ENCODE measurements at regions not wholly inside any gene's neighbourhood (a gene's known extent, or its start where the extent isn't known, plus 50 kb on each side); places are given as distances from the start of the nearest gene placed in this dataset.

- TF ChIP-seq CTCF (IDR thresholded peaks at IDR 0.05) = no peak
- TF ChIP-seq POLR2A (IDR thresholded peaks at IDR 0.05) = no peak
- TF ChIP-seq EP300 (IDR thresholded peaks at IDR 0.05) = no peak
- no peak for TF ChIP-seq POLR2AphosphoS5 (IDR thresholded peaks at IDR 0.05)
Observed at GRCh38 chr2:156017341-156017885, 315.1 kb downstream of the NR4A2 start.

Measured in gastroesophageal sphincter (tissue), 3 donors.